ENCODE measurements at regions not wholly inside any gene's neighbourhood (a gene's known extent, or its start where the extent isn't known, plus 50 kb on each side); places are given as distances from the start of the nearest gene placed in this dataset.

GRCh38 chr15:25184356-25185155 is 229.8 kb downstream of the SNRPN start:
- TF ChIP-seq CTCF (IDR thresholded peaks at IDR 0.05; ENCODE audit: low read depth, low read length) (no peak), EZH2phosphoT487 (IDR thresholded peaks at IDR 0.05; ENCODE audit: low read depth) (no peak)

All from OCI-LY3 (cell line).